ENCODE measurements at regions not wholly inside any gene's neighbourhood (a gene's known extent, or its start where the extent isn't known, plus 50 kb on each side); places are given as distances from the start of the nearest gene placed in this dataset.

GRCh38 chr5:123813937-123814624, 302.1 kb downstream of the CSNK1G3 start (continued):
- TF ChIP-seq ZBTB33 (IDR thresholded peaks at IDR 0.05; ENCODE audit: extremely low read depth, insufficient replicate concordance, low read length), result no peak
- TF ChIP-seq TCF7L2 (IDR thresholded peaks at IDR 0.05; ENCODE audit: borderline replicate concordance, extremely low read depth, insufficient read depth, insufficient read length), result no peak
- TF ChIP-seq RAD21 (IDR thresholded peaks at IDR 0.05; ENCODE audit: low read depth), result no peak

- ChIA-PET POLR2A (no interaction called here), RAD21 (ENCODE audit: low non-redundant PET in 1 of 2, low total read pairs in 2 of 2, uncharacterized antibody in 2 of 2, unreplicated experiment in 2 of 2) (no interaction called here), CTCF (no interaction called here)
- Histone ChIP-seq H3K9me2 (ENCODE audit: insufficient read depth) (no peaks in the 10 kb centered on the region), H3K4me2 (ENCODE audit: low read length) (no peak overlapping the region), H3K4me3 (replicated peaks in 1 of 2; ENCODE audit: low read depth in 1 of 2, low read length in 2 of 2) (no peak overlapping the region), H3K9me3 (ENCODE audit: control insufficient read depth in 1 of 2, insufficient read depth in 1 of 2, low read depth in 1 of 2, low read length in 2 of 2) (no peaks in the 10 kb centered on the region), H2AFZ (ENCODE audit: low read depth, low read length, poor library complexity, severe bottlenecking) (no peak overlapping the region), H3K4me1 (ENCODE audit: control insufficient read depth in 1 of 2, insufficient read depth in 2 of 2, low read length in 2 of 2) (no peaks in the 10 kb centered on the region), H3K9ac (ENCODE audit: low read length) (no peak overlapping the region), H3K27me3 (ENCODE audit: insufficient read depth, low read length) (no peaks in the 10 kb centered on the region), H3K36me3 (ENCODE audit: control insufficient read depth in 1 of 2, insufficient read depth in 2 of 2, low read length in 2 of 2) (no peaks in the 10 kb centered on the region), H3K27ac (ENCODE audit: low read depth, low read length) (no peak overlapping the region), H3K79me2 (ENCODE audit: insufficient read depth, low read length) (no peaks in the 10 kb centered on the region), H4K20me1 (ENCODE audit: insufficient read depth) (no peaks in the 10 kb centered on the region)
- no peak for TF ChIP-seq SIN3A (IDR thresholded peaks at IDR 0.05; ENCODE audit: low read depth)
- no peak for TF ChIP-seq ZBTB33 (IDR thresholded peaks at IDR 0.05; ENCODE audit: extremely low read depth, insufficient replicate concordance, low read length)
- TF ChIP-seq YY1 (IDR thresholded peaks at IDR 0.05; ENCODE audit: extremely low read depth, insufficient replicate concordance, low read depth, low read length), result no peak
- TF ChIP-seq EZH2phosphoT487 (IDR thresholded peaks at IDR 0.05; ENCODE audit: borderline replicate concordance), result no peak
- TF ChIP-seq SRF (IDR thresholded peaks at IDR 0.05; ENCODE audit: low read depth), result no peak
- no peak for TF ChIP-seq POLR2AphosphoS5 (IDR thresholded peaks at IDR 0.05; ENCODE audit: low read depth, low read length)
- TF ChIP-seq JUND (IDR thresholded peaks at IDR 0.05), result no peak
- no TSS peak for BruUV-seq (replicated peaks)
- ATAC-seq (no peak), DNase-seq (ENCODE audit: low read depth, low spot score) (no peak)
- intact Hi-C loops (cut with micrococcal nuclease), result no loop called here
Observed at GRCh38 chr5:123813264-123813663, 301.3 kb downstream of the CSNK1G3 start.

Data from HCT116 (cell line).